HepG2 (cell line): ENCODE measurements at regions not wholly inside any gene's neighbourhood (a gene's known extent, or its start where the extent isn't known, plus 50 kb on each side); places are given as distances from the start of the nearest gene placed in this dataset.

Experiments used
- ATAC-seq: fragments of 200-7000 bp; cut with Tn5 transposase; 3 replicates; pipeline ENCODE4 v1.9.1; 2020; ENCODE audit warnings: mild to moderate bottlenecking, moderate library complexity
- BruUV-seq: library from RNA; stranded (reverse); fragments of 400-500 nt; replicated peaks from 2 replicates; lab custom pipeline; 2021; lab: Mats Ljungman, UMichigan
- CTCF ChIA-PET: fragments of 300-600 bp; formaldehyde crosslinking; extraction: SDS; loops from one replicate; lab custom pipeline; 2021; ENCODE audit warnings: low total read pairs, inconsistent platforms, low intra/inter-chr PET ratio; lab: Yijun Ruan, JAX
- POLR2A ChIA-PET: fragments of 350-600 bp; sonication (Branson Sonifier 250); formaldehyde crosslinking; loops from one replicate; lab custom pipeline; 2020; ENCODE audit warnings: antibody characterized with exemption, inconsistent platforms; lab: Yijun Ruan, JAX
- DNase-seq: peaks from one replicate; pipeline ENCODE4 v3.0.0-alpha.2; 2015; ENCODE audit warnings: low spot score
- FAIRE-seq: peaks from 3 replicates; lab custom pipeline; 2011; peaks lifted over from hg19 to GRCh38; lab: Jason Lieb, UNC
- H2AFZ ChIP-seq: one replicate; pipeline ENCODE4 v1.6.1; 2011; ENCODE audit warnings: low read length, inconsistent platforms
- H3K27ac ChIP-seq: fragments of 300-600 bp; 3 replicates; pipeline ENCODE4 v1.8.0; 2011; ENCODE audit warnings: mixed run types, mild to moderate bottlenecking, mixed read lengths, low read length, inconsistent platforms; ENCODE audit not compliant: insufficient read depth; ENCODE audit errors: extremely low read length
- H3K27me3 ChIP-seq, 2 experiments: fragments of 200-600 bp in 1 of 2; 2 replicates in 1 of 2; 3 replicates in 1 of 2; pipeline versions ENCODE4 v1.6.0 to v1.8.0; 2011; ENCODE audit warnings: low read length in 2 of 2, mild to moderate bottlenecking in 2 of 2, moderate library complexity in 2 of 2, inconsistent platforms in 1 of 2; ENCODE audit not compliant: insufficient read depth in 2 of 2, control insufficient read depth in 1 of 2
- H3K36me3 ChIP-seq, 2 experiments: fragments of 200-600 bp in 1 of 2; replicated peaks in 1 of 2; 2 replicates in 1 of 2; 3 replicates in 1 of 2; pipeline versions ENCODE4 v1.5.1 to v1.8.0; 2011; ENCODE audit warnings: low read length in 2 of 2, inconsistent platforms in 1 of 2; ENCODE audit not compliant: insufficient read depth in 2 of 2, control insufficient read depth in 1 of 2
- H3K4me1 ChIP-seq: 2 replicates; pipeline ENCODE4 v1.5.1; 2012; ENCODE audit warnings: low read length, inconsistent platforms; ENCODE audit not compliant: insufficient read depth
- H3K4me2 ChIP-seq: 2 replicates; pipeline ENCODE4 v1.6.0; 2011; ENCODE audit warnings: low read depth, low read length, inconsistent platforms
- H3K4me3 ChIP-seq, 3 experiments: fragments of 200-600 bp in 1 of 3; sonication (generic), shearing (Covaris generic) in 1 of 3; replicated peaks in 1 of 3; 2 replicates each; pipeline ENCODE4 v1.5.1; 2011 to 2016; ENCODE audit warnings: low read length in 3 of 3, inconsistent platforms in 2 of 3, low read depth in 2 of 3, mild to moderate bottlenecking in 2 of 3, control low read depth in 1 of 3, mixed read lengths in 1 of 3; ENCODE audit not compliant: insufficient read depth in 1 of 3
- H3K79me2 ChIP-seq: one replicate; pipeline ENCODE4 v1.6.1; 2011; ENCODE audit warnings: low read length, inconsistent platforms; ENCODE audit not compliant: insufficient read depth
- H3K9ac ChIP-seq: 2 replicates; pipeline ENCODE4 v1.6.0; 2011; ENCODE audit warnings: mild to moderate bottlenecking, low read depth, low read length, inconsistent platforms; ENCODE audit not compliant: insufficient read depth
- H3K9me3 ChIP-seq: 2 replicates; pipeline ENCODE4 v1.5.1; 2012; ENCODE audit warnings: mild to moderate bottlenecking, low read length
- H4K20me1 ChIP-seq: 2 replicates; pipeline ENCODE4 v1.6.0; 2011; ENCODE audit warnings: inconsistent platforms, mild to moderate bottlenecking, low read length, moderate library complexity; ENCODE audit not compliant: insufficient read depth
- BCL6 ChIP-seq: IDR thresholded peaks from 2 replicates; pipeline ENCODE4 v1.6.1; 2016; ENCODE audit warnings: missing genetic modification reagents, missing compliant biosample characterization
- BRCA1 ChIP-seq: sonication (generic); formaldehyde crosslinking; IDR thresholded peaks from 2 replicates; pipeline ENCODE4 v1.4.0; 2020; ENCODE audit warnings: missing genetic modification reagents
- FOXK1 ChIP-seq: sonication (generic); formaldehyde crosslinking; IDR thresholded peaks from 2 replicates; pipeline ENCODE4 v1.4.0; 2020; ENCODE audit warnings: low read depth, missing genetic modification reagents, borderline replicate concordance
- KLF11 ChIP-seq: IDR thresholded peaks from 2 replicates; pipeline ENCODE4 v1.6.1; 2016; ENCODE audit warnings: missing compliant biosample characterization
- MLLT10 ChIP-seq: sonication (generic); formaldehyde crosslinking; IDR thresholded peaks from 2 replicates; pipeline ENCODE4 v1.4.0; 2020; ENCODE audit warnings: missing genetic modification reagents
- RBAK ChIP-seq: sonication (generic); formaldehyde crosslinking; IDR thresholded peaks from 2 replicates; pipeline ENCODE4 v1.5.1; 2020; ENCODE audit warnings: mild to moderate bottlenecking, missing genetic modification reagents
- ZBTB44 ChIP-seq: sonication (generic); formaldehyde crosslinking; IDR thresholded peaks from 2 replicates; pipeline ENCODE4 v1.4.0; 2020; ENCODE audit warnings: missing genetic modification reagents
- ZFP37 ChIP-seq: sonication (generic); formaldehyde crosslinking; IDR thresholded peaks from 2 replicates; pipeline ENCODE4 v1.4.0; 2020; ENCODE audit warnings: missing genetic modification reagents, borderline replicate concordance
- ZNF558 ChIP-seq: sonication (generic); formaldehyde crosslinking; IDR thresholded peaks from 2 replicates; pipeline ENCODE4 v1.9.0; 2022; ENCODE audit warnings: mild to moderate bottlenecking, missing genetic modification reagents, borderline replicate concordance
- ZNF562 ChIP-seq: sonication (generic); formaldehyde crosslinking; IDR thresholded peaks from 2 replicates; pipeline ENCODE4 v1.8.0; 2022; ENCODE audit warnings: missing genetic modification reagents, borderline replicate concordance
- ZNF652 ChIP-seq: IDR thresholded peaks from 2 replicates; pipeline ENCODE4 v1.6.1; 2016; ENCODE audit warnings: low read depth, borderline replicate concordance
- ZNF879 ChIP-seq: sonication (generic); formaldehyde crosslinking; IDR thresholded peaks from 2 replicates; pipeline ENCODE4 v1.8.1; 2023; ENCODE audit warnings: missing genetic modification reagents
- WGBS: methylation state at CpG from one replicate; pipeline ENCODE4 v1.1.6; 2017; ENCODE audit warnings: low lambda C conversion rate; 5-methylcytosine and 5-hydroxymethylcytosine counted together
- in situ Hi-C: cut with HindIII; loops from 2 replicates; pipeline ENCODE4 v1.10.0; 2017; ENCODE audit warnings: low pct_unique_long_range_greater_than_20kb; ENCODE audit not compliant: extremely low pct_ligation_motif_present
- intact Hi-C: fragments of 100-400 bp; cut with micrococcal nuclease; formaldehyde crosslinking; loops from one replicate; pipeline ENCODE4 v1.10.0; 2022; ENCODE audit not compliant: unreplicated experiment

GRCh38 chr12:78284417-78284816 lies 453.7 kb downstream of the NAV3 start:
- intact Hi-C loops: loop anchor here (5.0 kb wide), 1 partner anchor 1037 kb away; no protein-coding TSS in a partner anchor
- TF ChIP-seq BCL6 (no peak), BRCA1 (CRISPR knock-in tag) (no peak), KLF11 (CRISPR knock-in tag) (no peak), RBAK (no peak), ZNF558 (no peak), ZNF652 (no peak), ZBTB44 (CRISPR knock-in tag) (no peak), ZNF879 (CRISPR knock-in tag) (no peak), FOXK1 (CRISPR knock-in tag) (no peak), MLLT10 (CRISPR knock-in tag) (no peak), ZFP37 (CRISPR knock-in tag) (no peak), ZNF562 (CRISPR knock-in tag) (no peak)
- Histone ChIP-seq H3K36me3 (no peaks in the 10 kb centered on the region), H3K4me3 (no peak overlapping the region), H2AFZ (no peak overlapping the region), H3K79me2 (no peaks in the 10 kb centered on the region), H3K27ac (no peak overlapping the region), H3K9me3 (peaks cover 5% of the 10 kb centered on the region), H3K9ac (no peak overlapping the region), H4K20me1 (no peaks in the 10 kb centered on the region), H3K27me3 (no peaks in the 10 kb centered on the region), H3K4me1 (no peaks in the 10 kb centered on the region), H3K4me2 (no peak overlapping the region)
- FAIRE-seq (no peak), DNase-seq (no peak), ATAC-seq (no peak)
- ChIA-PET POLR2A (no interaction called here), CTCF (no interaction called here)
- in situ Hi-C loops: no loop called here
- 4% methylated on average over 1 of the region's 1 CpG for WGBS
- BruUV-seq: no TSS peak
